Immature natural killer cell (primary cell): ENCODE measurements at regions not wholly inside any gene's neighbourhood (a gene's known extent, or its start where the extent isn't known, plus 50 kb on each side); places are given as distances from the start of the nearest gene placed in this dataset.
"Not testable (repeated sequence)": the region's sequence is repeated elsewhere in the genome, so short reads cannot be mapped to it uniquely, and the experiment has no call there.

ENCODE experiments used
- DNase-seq, 3 donors: peaks; one replicate each; pipeline ENCODE4 v3.0.0; 2022; ENCODE audit warnings: mixed read lengths in 1 of 3
- H3K27ac Mint-ChIP-seq, 6 donors: one replicate each; pipeline ENCODE4 v1.8.0; 2020; ENCODE audit warnings: mixed read lengths in 6 of 6, mild to moderate bottlenecking in 5 of 6, inconsistent platforms in 4 of 6, moderate library complexity in 3 of 6
- H3K27me3 Mint-ChIP-seq, 3 donors: one replicate each; pipeline ENCODE4 v1.8.0; 2020 to 2021; ENCODE audit warnings: low read depth in 3 of 3, mild to moderate bottlenecking in 3 of 3, mixed read lengths in 3 of 3, moderate library complexity in 3 of 3, inconsistent platforms in 1 of 3
- H3K36me3 Mint-ChIP-seq, 3 donors: one replicate each; pipeline ENCODE4 v1.8.0; 2020; ENCODE audit warnings: mixed read lengths in 3 of 3, inconsistent platforms in 2 of 3, mild to moderate bottlenecking in 2 of 3
- H3K4me1 Mint-ChIP-seq, 2 donors: one replicate each; pipeline ENCODE4 v1.8.0; 2020; ENCODE audit warnings: inconsistent platforms in 2 of 2, mild to moderate bottlenecking in 2 of 2, mixed read lengths in 2 of 2, moderate library complexity in 1 of 2
- H3K4me3 Mint-ChIP-seq, 5 donors: one replicate each; pipeline ENCODE4 v1.8.0; 2020; ENCODE audit warnings: mild to moderate bottlenecking in 5 of 5, mixed read lengths in 5 of 5, inconsistent platforms in 3 of 5, moderate library complexity in 3 of 5
- H3K9me3 Mint-ChIP-seq, 6 donors: one replicate each; pipeline ENCODE4 v1.8.0; 2020; ENCODE audit warnings: mild to moderate bottlenecking in 6 of 6, mixed read lengths in 6 of 6, inconsistent platforms in 4 of 6, moderate library complexity in 3 of 6

- no peak overlapping the region for H3K27ac Mint-ChIP-seq
- H3K36me3 Mint-ChIP-seq: no peaks in the 10 kb centered on the region
- H3K4me3 Mint-ChIP-seq: no peak overlapping the region
- no peaks in the 10 kb centered on the region for H3K4me1 Mint-ChIP-seq
- peaks cover 0 to 8% (median 0%) of the 10 kb centered on the region in 3 donors for H3K27me3 Mint-ChIP-seq
- DNase-seq: no peak
- H3K9me3 Mint-ChIP-seq: no peaks in the 10 kb centered on the region
Observed at GRCh38 chr21:15651172-15651571, 78.6 kb upstream of the USP25 start.

GRCh38 chr21:15653710-15654109 is 76.1 kb upstream of the USP25 start:
- Mint-ChIP-seq H3K36me3 (no peaks in the 10 kb centered on the region), H3K9me3 (no peaks in the 10 kb centered on the region), H3K27ac (no peak overlapping the region), H3K4me3 (no peak overlapping the region), H3K27me3 (peaks cover 0 to 8% (median 2%) of the 10 kb centered on the region in 3 donors), H3K4me1 (no peaks in the 10 kb centered on the region)
- DNase-seq: no peak

- no peaks in the 10 kb centered on the region for H3K9me3 Mint-ChIP-seq
- H3K36me3 Mint-ChIP-seq: no peaks in the 10 kb centered on the region
- no peak overlapping the region for H3K4me3 Mint-ChIP-seq
- no peak for DNase-seq
- no peak overlapping the region for H3K27ac Mint-ChIP-seq
- no peaks in the 10 kb centered on the region for H3K4me1 Mint-ChIP-seq
- peaks cover 0 to 6% (median 2%) of the 10 kb centered on the region in 3 donors for H3K27me3 Mint-ChIP-seq
Observed at GRCh38 chr21:15654171-15654570, 75.6 kb upstream of the USP25 start.

- Mint-ChIP-seq H3K27ac (no peak overlapping the region), H3K4me1 (no peaks in the 10 kb centered on the region), H3K27me3 (peaks cover 0 to 3% (median 2%) of the 10 kb centered on the region in 3 donors), H3K4me3 (no peak overlapping the region), H3K9me3 (no peaks in the 10 kb centered on the region), H3K36me3 (no peaks in the 10 kb centered on the region)
- no peak for DNase-seq
Observed at GRCh38 chr21:15659753-15660422, 69.9 kb upstream of the USP25 start.

- no peak for DNase-seq
- H3K4me1 Mint-ChIP-seq: no peaks in the 10 kb centered on the region
- no peak overlapping the region for H3K27ac Mint-ChIP-seq
- no peaks in the 10 kb centered on the region for H3K9me3 Mint-ChIP-seq
- peaks cover 0 to 3% (median 2%) of the 10 kb centered on the region in 3 donors for H3K27me3 Mint-ChIP-seq
- H3K36me3 Mint-ChIP-seq: no peaks in the 10 kb centered on the region
- no peak overlapping the region for H3K4me3 Mint-ChIP-seq
Observed at GRCh38 chr21:15660423-15660804, 69.4 kb upstream of the USP25 start.

GRCh38 chr21:15667010-15667409 is 62.8 kb upstream of the USP25 start:
- Mint-ChIP-seq H3K4me1 (no peaks in the 10 kb centered on the region), H3K4me3 (no peak overlapping the region), H3K27me3 (no peaks in the 10 kb centered on the region), H3K36me3 (no peaks in the 10 kb centered on the region), H3K27ac (no peak overlapping the region), H3K9me3 (no peaks in the 10 kb centered on the region)
- DNase-seq: no peak

GRCh38 chr21:15667819-15668218 is 62.0 kb upstream of the USP25 start:
- no peak overlapping the region for H3K27ac Mint-ChIP-seq
- H3K9me3 Mint-ChIP-seq: no peaks in the 10 kb centered on the region
- no peaks in the 10 kb centered on the region for H3K4me1 Mint-ChIP-seq
- H3K36me3 Mint-ChIP-seq: no peaks in the 10 kb centered on the region
- no peak for DNase-seq
- H3K27me3 Mint-ChIP-seq: no peaks in the 10 kb centered on the region
- no peak overlapping the region for H3K4me3 Mint-ChIP-seq

GRCh38 chr21:15669247-15669646 is 60.5 kb upstream of the USP25 start:
- Mint-ChIP-seq H3K9me3 (no peaks in the 10 kb centered on the region), H3K4me3 (no peak overlapping the region)

GRCh38 chr21:15671188-15671587 is 58.6 kb upstream of the USP25 start:
- Mint-ChIP-seq H3K36me3 (no peaks in the 10 kb centered on the region), H3K4me3 (no peak overlapping the region), H3K4me1 (no peaks in the 10 kb centered on the region), H3K27me3 (no peaks in the 10 kb centered on the region), H3K27ac (no peak overlapping the region), H3K9me3 (no peaks in the 10 kb centered on the region)
- DNase-seq: no peak

More at GRCh38 chr21:15669247-15669646, 60.5 kb upstream of the USP25 start:
- H3K36me3 Mint-ChIP-seq: no peaks in the 10 kb centered on the region
- DNase-seq: no peak
- H3K27ac Mint-ChIP-seq: no peak overlapping the region
- no peaks in the 10 kb centered on the region for H3K27me3 Mint-ChIP-seq
- H3K4me1 Mint-ChIP-seq: no peaks in the 10 kb centered on the region

GRCh38 chr21:15672578-15672977 is 57.2 kb upstream of the USP25 start:
- H3K27ac Mint-ChIP-seq: not testable (repeated sequence)

GRCh38 chr21:15676935-15677334 is 52.8 kb upstream of the USP25 start:
- H3K27ac Mint-ChIP-seq: no peak overlapping the region
- peaks cover 0 to 2% (median 0%) of the 10 kb centered on the region in 3 donors for H3K27me3 Mint-ChIP-seq
- no peaks in the 10 kb centered on the region for H3K36me3 Mint-ChIP-seq
- H3K9me3 Mint-ChIP-seq: no peaks in the 10 kb centered on the region
- no peak for DNase-seq
- no peak overlapping the region for H3K4me3 Mint-ChIP-seq
- peaks cover 0 to 4% of the 10 kb centered on the region in 2 donors for H3K4me1 Mint-ChIP-seq

More at GRCh38 chr21:15672578-15672977, 57.2 kb upstream of the USP25 start:
- H3K9me3 Mint-ChIP-seq, H3K4me3 Mint-ChIP-seq, DNase-seq, H3K4me1 Mint-ChIP-seq, H3K27me3 Mint-ChIP-seq, H3K36me3 Mint-ChIP-seq: not testable (repeated sequence)

- Mint-ChIP-seq H3K9me3 (peaks cover 0 to 4% (median 0%) of the 10 kb centered on the region in 6 donors), H3K27ac (no peak overlapping the region), H3K27me3 (peaks cover 2 to 4% (median 3%) of the 10 kb centered on the region in 3 donors), H3K36me3 (no peaks in the 10 kb centered on the region), H3K4me3 (no peak overlapping the region), H3K4me1 (peaks cover 6 to 13% of the 10 kb centered on the region in 2 donors)
- DNase-seq: no peak
Observed at GRCh38 chr21:15679630-15680029, 50.2 kb upstream of the USP25 start.
